GM12878 (cell line): ENCODE measurements at regions not wholly inside any gene's neighbourhood (a gene's known extent, or its start where the extent isn't known, plus 50 kb on each side); places are given as distances from the start of the nearest gene placed in this dataset.

Experiments
- ATAC-seq: fragments of 200-7000 bp; cut with Tn5 transposase; 3 replicates; pipeline ENCODE4 v1.9.1; 2020; ENCODE audit warnings: mild to moderate bottlenecking, moderate library complexity
- BruUV-seq: library from RNA; stranded (reverse); fragments of 400-500 nt; replicated peaks from 2 replicates; lab custom pipeline; 2021; lab: Mats Ljungman, UMichigan
- CTCF ChIA-PET: fragments of 300-600 bp; sonication (Branson Sonifier 250); formaldehyde crosslinking; extraction: SDS; loops from one replicate; lab custom pipeline; 2021; ENCODE audit warnings: inconsistent platforms; lab: Yijun Ruan, JAX
- POLR2A ChIA-PET: fragments of 350-600 bp; formaldehyde crosslinking; extraction: SDS; loops from one replicate; lab custom pipeline; 2021; ENCODE audit warnings: inconsistent platforms; lab: Charles Lee
- RAD21 ChIA-PET: fragments of 300-600 bp; sonication (Branson Sonifier 250); formaldehyde crosslinking; loops from one replicate; lab custom pipeline; 2023; ENCODE audit warnings: antibody characterized with exemption; ENCODE audit not compliant: unreplicated experiment; lab: Charles Lee
- SMC1A ChIA-PET: fragments of 300-600 bp; sonication (Branson Sonifier 250); formaldehyde crosslinking; loops from one replicate; lab custom pipeline; 2023; ENCODE audit not compliant: unreplicated experiment, uncharacterized antibody; lab: Charles Lee
- DNase-seq: peaks from one replicate; pipeline ENCODE4 v3.0.0-alpha.2; 2011; ENCODE audit warnings: low read depth, low spot score
- FAIRE-seq: peaks from 3 replicates; lab custom pipeline; 2011; peaks lifted over from hg19 to GRCh38; lab: Jason Lieb, UNC
- H2AFZ ChIP-seq: 2 replicates; pipeline ENCODE4 v1.6.0; 2011; ENCODE audit warnings: low read depth, low read length, control low read depth; ENCODE audit not compliant: control insufficient read depth
- H3K27ac ChIP-seq: 2 replicates; pipeline ENCODE4 v1.5.1; 2011; ENCODE audit warnings: control low read depth; ENCODE audit not compliant: control insufficient read depth, insufficient read depth
- H3K27me3 ChIP-seq, 2 experiments: replicated peaks in 1 of 2; 2 replicates each; pipeline versions ENCODE4 v1.6.0 to v1.6.1; 2011; ENCODE audit warnings: low read length in 1 of 2; ENCODE audit not compliant: control insufficient read depth in 2 of 2, insufficient read depth in 2 of 2
- H3K36me3 ChIP-seq, 2 experiments: 2 replicates each; pipeline ENCODE4 v1.5.1; 2011; ENCODE audit warnings: low read length in 1 of 2; ENCODE audit not compliant: control insufficient read depth in 2 of 2, insufficient read depth in 2 of 2
- H3K4me1 ChIP-seq: 2 replicates; pipeline ENCODE4 v1.6.1; 2011; ENCODE audit warnings: mild to moderate bottlenecking, low read length, moderate library complexity, mixed read lengths; ENCODE audit not compliant: control insufficient read depth, insufficient read depth
- H3K4me2 ChIP-seq: 2 replicates; pipeline ENCODE4 v1.6.0; 2011; ENCODE audit warnings: control low read depth; ENCODE audit not compliant: control insufficient read depth, insufficient read depth
- H3K4me3 ChIP-seq: fragments of 200-600 bp; sonication (generic); 2 replicates; pipeline ENCODE4 v1.5.1; 2016
- H3K79me2 ChIP-seq: 2 replicates; pipeline ENCODE4 v1.6.0; 2011; ENCODE audit warnings: low read length; ENCODE audit not compliant: control insufficient read depth, insufficient read depth
- H3K9ac ChIP-seq: 2 replicates; pipeline ENCODE4 v1.8.0; 2011; ENCODE audit warnings: low read length, control low read depth, mixed read lengths; ENCODE audit not compliant: control insufficient read depth, insufficient read depth
- H3K9me3 ChIP-seq: replicated peaks from 3 replicates; pipeline ENCODE4 v1.5.1; 2011; ENCODE audit warnings: mild to moderate bottlenecking, low read length; ENCODE audit not compliant: control insufficient read depth, insufficient read depth
- H4K20me1 ChIP-seq: 2 replicates; pipeline ENCODE4 v1.6.0; 2011; ENCODE audit not compliant: control insufficient read depth, insufficient read depth
- ATF3 ChIP-seq: IDR thresholded peaks from 2 replicates; pipeline ENCODE4 v1.6.1; 2011; ENCODE audit warnings: low read depth, mild to moderate bottlenecking, low read length, moderate library complexity, borderline replicate concordance; ENCODE audit errors: extremely low read depth
- CBX3 ChIP-seq: fragments of 200-600 bp; sonication (generic); IDR thresholded peaks from 2 replicates; pipeline ENCODE4 v1.6.1; 2016; ENCODE audit warnings: low read depth, borderline replicate concordance
- IRF3 ChIP-seq: fragments of 450-650 bp; IDR thresholded peaks from 2 replicates; pipeline ENCODE4 v1.6.1; 2014; ENCODE audit warnings: mild to moderate bottlenecking
- SP1 ChIP-seq: IDR thresholded peaks from one replicate; pipeline ENCODE4 v1.6.1; 2011; ENCODE audit warnings: low read depth, low read length
- SPI1 ChIP-seq: IDR thresholded peaks from 2 replicates; pipeline ENCODE4 v1.6.1; 2011; ENCODE audit warnings: low read depth, mild to moderate bottlenecking, low read length, moderate library complexity, borderline replicate concordance; ENCODE audit not compliant: insufficient read depth
- SUPT20H ChIP-seq: IDR thresholded peaks from 2 replicates; pipeline ENCODE4 v1.6.1; 2011; ENCODE audit warnings: low read depth, mild to moderate bottlenecking, low read length, moderate library complexity, borderline replicate concordance; ENCODE audit not compliant: control insufficient read depth
- TCF7 ChIP-seq: IDR thresholded peaks from 2 replicates; pipeline ENCODE4 v1.6.1; 2014; ENCODE audit warnings: antibody characterized with exemption, borderline replicate concordance
- ZSCAN29 ChIP-seq: fragments of 450-650 bp; IDR thresholded peaks from 2 replicates; pipeline ENCODE4 v1.6.1; 2017; ENCODE audit warnings: mild to moderate bottlenecking, moderate library complexity
- ZZZ3 ChIP-seq: IDR thresholded peaks from 2 replicates; pipeline ENCODE4 v1.6.1; 2011; ENCODE audit warnings: low read depth; ENCODE audit not compliant: control insufficient read depth, insufficient read length
- WGBS: methylation state at CpG from one replicate; pipeline ENCODE4 v1.1.6; 2016; ENCODE audit warnings: low lambda C conversion rate; ENCODE audit not compliant: insufficient replicate concordance, insufficient coverage; ENCODE audit errors: missing lambda C conversion rate; 5-methylcytosine and 5-hydroxymethylcytosine counted together
- in situ Hi-C: fragments of 300-500 bp; cut with MboI; formaldehyde crosslinking; loops from 9 replicates; pipeline ENCODE4 v1.14.3; 2018; ENCODE audit warnings: mixed read lengths
- intact Hi-C: fragments of 100-400 bp; cut with micrococcal nuclease; formaldehyde crosslinking; loops from one replicate; pipeline ENCODE4 v1.14.2; 2022; ENCODE audit not compliant: unreplicated experiment
- TF ChIP-seq, protein P1 (sequence below): fragments of 450-650 bp; formaldehyde crosslinking; IDR thresholded peaks from 2 replicates; pipeline ENCODE4 v1.4.0; 2022; ENCODE audit warnings: mild to moderate bottlenecking, moderate library complexity
- TF ChIP-seq, protein P2 (sequence below): fragments of 150-350 bp; IDR thresholded peaks from 2 replicates; pipeline ENCODE4 v1.6.1; 2016; ENCODE audit warnings: low read depth, low read length

DNA sequence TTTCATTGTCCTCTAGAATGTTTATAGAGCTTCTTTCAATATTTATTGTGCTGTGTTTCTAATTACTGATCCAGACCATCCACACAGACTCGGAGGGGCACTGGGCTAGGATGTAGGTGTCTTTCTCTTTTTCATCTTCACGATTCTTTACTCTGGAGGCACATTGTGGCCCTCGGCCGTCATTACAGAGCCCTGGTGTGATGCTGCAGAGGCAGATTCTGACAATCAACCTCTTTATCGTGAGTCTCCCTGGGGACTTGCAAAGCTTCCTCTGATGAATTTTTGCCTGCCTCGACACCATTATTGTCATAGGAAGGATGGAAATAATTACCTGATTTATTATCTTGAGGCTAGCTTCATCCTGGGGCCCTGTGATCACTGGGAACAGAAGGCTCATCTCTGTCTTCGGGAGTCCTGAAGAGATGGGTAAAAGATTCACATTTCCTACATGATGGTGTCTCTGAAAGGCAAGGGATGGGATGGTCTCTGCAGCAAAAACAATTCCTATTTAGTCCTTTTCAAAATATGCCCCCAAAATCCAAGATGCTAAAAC is 89.4 kb downstream of the SEC16B start:
- POLR2A ChIA-PET = no interaction called here
- BruUV-seq = no TSS peak

More for the DNA sequence above, 89.4 kb downstream of the SEC16B start:
- DNase-seq = no peak
- no peaks in the 10 kb centered on the region for H3K79me2 ChIP-seq
- no peaks in the 10 kb centered on the region for H3K9me3 ChIP-seq
- H3K27me3 ChIP-seq = no peaks in the 10 kb centered on the region
- FAIRE-seq = no peak
- no peaks in the 10 kb centered on the region for H3K4me1 ChIP-seq
- TF ChIP-seq ZZZ3 = no peak
- TF ChIP-seq, protein P1, sequence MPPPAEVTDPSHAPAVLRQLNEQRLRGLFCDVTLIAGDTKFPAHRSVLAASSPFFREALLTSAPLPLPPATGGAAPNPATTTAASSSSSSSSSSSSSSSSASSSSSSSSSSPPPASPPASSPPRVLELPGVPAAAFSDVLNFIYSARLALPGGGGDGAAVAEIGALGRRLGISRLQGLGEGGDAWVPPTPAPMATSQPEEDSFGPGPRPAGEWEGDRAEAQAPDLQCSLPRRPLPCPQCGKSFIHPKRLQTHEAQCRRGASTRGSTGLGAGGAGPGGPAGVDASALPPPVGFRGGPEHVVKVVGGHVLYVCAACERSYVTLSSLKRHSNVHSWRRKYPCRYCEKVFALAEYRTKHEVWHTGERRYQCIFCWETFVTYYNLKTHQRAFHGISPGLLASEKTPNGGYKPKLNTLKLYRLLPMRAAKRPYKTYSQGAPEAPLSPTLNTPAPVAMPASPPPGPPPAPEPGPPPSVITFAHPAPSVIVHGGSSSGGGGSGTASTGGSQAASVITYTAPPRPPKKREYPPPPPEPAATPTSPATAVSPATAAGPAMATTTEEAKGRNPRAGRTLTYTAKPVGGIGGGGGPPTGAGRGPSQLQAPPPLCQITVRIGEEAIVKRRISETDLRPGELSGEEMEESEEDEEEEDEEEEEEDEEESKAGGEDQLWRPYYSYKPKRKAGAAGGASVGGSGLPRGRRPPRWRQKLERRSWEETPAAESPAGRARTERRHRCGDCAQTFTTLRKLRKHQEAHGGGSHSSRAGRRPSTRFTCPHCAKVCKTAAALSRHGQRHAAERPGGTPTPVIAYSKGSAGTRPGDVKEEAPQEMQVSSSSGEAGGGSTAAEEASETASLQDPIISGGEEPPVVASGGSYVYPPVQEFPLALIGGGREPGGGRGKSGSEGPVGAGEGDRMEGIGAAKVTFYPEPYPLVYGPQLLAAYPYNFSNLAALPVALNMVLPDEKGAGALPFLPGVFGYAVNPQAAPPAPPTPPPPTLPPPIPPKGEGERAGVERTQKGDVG = no peak
- TF ChIP-seq SP1 = no peak
- TF ChIP-seq ZSCAN29 = no peak
- no peak for TF ChIP-seq ATF3
- no peak for TF ChIP-seq CBX3
- TF ChIP-seq SUPT20H = no peak
- TF ChIP-seq, protein P2, sequence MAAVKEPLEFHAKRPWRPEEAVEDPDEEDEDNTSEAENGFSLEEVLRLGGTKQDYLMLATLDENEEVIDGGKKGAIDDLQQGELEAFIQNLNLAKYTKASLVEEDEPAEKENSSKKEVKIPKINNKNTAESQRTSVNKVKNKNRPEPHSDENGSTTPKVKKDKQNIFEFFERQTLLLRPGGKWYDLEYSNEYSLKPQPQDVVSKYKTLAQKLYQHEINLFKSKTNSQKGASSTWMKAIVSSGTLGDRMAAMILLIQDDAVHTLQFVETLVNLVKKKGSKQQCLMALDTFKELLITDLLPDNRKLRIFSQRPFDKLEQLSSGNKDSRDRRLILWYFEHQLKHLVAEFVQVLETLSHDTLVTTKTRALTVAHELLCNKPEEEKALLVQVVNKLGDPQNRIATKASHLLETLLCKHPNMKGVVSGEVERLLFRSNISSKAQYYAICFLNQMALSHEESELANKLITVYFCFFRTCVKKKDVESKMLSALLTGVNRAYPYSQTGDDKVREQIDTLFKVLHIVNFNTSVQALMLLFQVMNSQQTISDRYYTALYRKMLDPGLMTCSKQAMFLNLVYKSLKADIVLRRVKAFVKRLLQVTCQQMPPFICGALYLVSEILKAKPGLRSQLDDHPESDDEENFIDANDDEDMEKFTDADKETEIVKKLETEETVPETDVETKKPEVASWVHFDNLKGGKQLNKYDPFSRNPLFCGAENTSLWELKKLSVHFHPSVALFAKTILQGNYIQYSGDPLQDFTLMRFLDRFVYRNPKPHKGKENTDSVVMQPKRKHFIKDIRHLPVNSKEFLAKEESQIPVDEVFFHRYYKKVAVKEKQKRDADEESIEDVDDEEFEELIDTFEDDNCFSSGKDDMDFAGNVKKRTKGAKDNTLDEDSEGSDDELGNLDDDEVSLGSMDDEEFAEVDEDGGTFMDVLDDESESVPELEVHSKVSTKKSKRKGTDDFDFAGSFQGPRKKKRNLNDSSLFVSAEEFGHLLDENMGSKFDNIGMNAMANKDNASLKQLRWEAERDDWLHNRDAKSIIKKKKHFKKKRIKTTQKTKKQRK = no peak
- no peak for TF ChIP-seq TCF7
- no peak for TF ChIP-seq IRF3
- no peak for TF ChIP-seq SPI1
- H3K4me3 ChIP-seq = no peak overlapping the region
- H3K9ac ChIP-seq = no peak overlapping the region
- intact Hi-C loops (no loop called here), in situ Hi-C loops (no loop called here)
- no peak overlapping the region for H3K27ac ChIP-seq
- SMC1A ChIA-PET = interaction anchor here (0.5 kb wide), 1 partner anchor 31 kb away, joined by 3 read pairs; no protein-coding TSS in a partner anchor
- no peaks in the 10 kb centered on the region for H3K36me3 ChIP-seq
- ATAC-seq = no peak
- CTCF ChIA-PET = no interaction called here
- 3% methylated on average over 7 of the region's 7 CpGs for WGBS
- RAD21 ChIA-PET = no interaction called here
- H4K20me1 ChIP-seq = no peaks in the 10 kb centered on the region
- H3K4me2 ChIP-seq = no peak overlapping the region
- H2AFZ ChIP-seq = no peak overlapping the region
